ENCODE measurements at regions not wholly inside any gene's neighbourhood (a gene's known extent, or its start where the extent isn't known, plus 50 kb on each side); places are given as distances from the start of the nearest gene placed in this dataset.

DNA sequence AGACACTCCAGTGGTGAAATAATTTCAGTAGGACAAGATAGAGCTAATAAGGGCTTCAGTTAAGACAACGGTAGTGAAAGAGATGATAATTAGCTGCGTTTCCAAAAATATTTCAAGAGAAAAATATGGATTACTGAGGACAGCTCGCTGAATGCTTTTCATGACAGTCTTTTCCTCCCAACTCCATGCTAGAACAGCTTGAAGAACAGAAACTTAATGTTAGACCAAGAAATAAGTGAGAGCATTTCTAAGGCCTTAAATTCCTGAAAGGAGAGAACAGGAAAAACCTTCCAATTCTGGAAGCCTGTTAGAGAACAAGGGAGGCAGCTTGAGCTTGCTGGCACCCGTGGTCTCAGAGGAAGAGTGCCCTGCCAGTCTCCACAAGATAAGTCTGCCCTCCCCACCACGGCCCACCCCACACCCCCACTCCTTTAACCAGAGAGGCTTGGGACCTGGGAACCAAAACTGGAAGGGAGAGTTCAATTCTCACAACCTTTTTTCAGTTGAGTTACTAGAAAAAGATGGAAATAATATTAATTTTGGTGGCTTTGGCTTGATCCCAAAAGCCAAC, 1148.0 kb upstream of the CELF2 start:
- no peak for TF ChIP-seq CTCF (IDR thresholded peaks at IDR 0.05; ENCODE audit: borderline replicate concordance, insufficient read depth, low read depth, low read length)
- H3K4me3 ChIP-seq (ENCODE audit: low read depth, low read length) = no peak overlapping the region

DNA sequence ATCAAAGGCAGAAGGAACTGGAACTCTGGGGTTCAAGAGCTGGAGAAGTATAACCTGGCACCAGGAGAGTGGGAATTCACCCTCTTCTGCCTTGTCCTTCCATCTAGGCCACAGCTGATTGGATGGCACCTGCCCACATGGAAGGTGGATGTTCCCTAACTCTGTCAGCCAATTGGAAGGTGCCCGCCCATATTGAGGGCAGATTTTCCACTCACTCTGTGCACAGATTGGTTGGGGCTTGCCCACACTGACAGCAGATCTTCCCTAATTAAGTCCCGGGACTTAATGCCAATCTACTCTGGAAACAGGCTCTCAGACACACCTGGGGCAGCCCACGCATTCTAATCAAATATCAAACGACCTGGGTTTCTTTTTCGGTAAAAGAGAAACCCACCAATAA, 1142.3 kb upstream of the CELF2 start:
- no peak overlapping the region for H3K4me3 ChIP-seq (ENCODE audit: low read depth, low read length)
- TF ChIP-seq CTCF (IDR thresholded peaks at IDR 0.05; ENCODE audit: borderline replicate concordance, insufficient read depth, low read depth, low read length) = no peak

DNA sequence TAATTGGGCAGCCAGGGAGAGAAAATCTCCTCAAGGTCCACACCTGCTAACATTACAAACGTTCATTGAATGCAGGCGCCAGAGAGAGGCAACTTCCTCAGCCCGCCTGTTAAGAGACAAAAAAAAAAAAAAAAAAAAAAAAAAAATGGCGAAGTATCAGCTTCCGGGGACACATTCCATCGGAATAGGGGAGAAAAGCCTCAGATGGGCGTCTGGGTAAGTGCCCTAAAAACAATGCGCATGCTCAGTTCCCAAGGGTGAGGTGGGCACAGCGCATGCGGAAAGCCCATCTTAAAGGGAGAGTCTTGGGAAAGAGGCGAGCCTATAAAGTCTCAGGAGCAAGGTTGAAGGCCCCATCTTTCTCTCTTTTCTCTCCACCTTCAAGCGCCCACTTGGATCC, 1139.7 kb upstream of the CELF2 start:
- no peak for TF ChIP-seq CTCF (IDR thresholded peaks at IDR 0.05; ENCODE audit: borderline replicate concordance, insufficient read depth, low read depth, low read length)
- no peak overlapping the region for H3K4me3 ChIP-seq (ENCODE audit: low read depth, low read length)

DNA sequence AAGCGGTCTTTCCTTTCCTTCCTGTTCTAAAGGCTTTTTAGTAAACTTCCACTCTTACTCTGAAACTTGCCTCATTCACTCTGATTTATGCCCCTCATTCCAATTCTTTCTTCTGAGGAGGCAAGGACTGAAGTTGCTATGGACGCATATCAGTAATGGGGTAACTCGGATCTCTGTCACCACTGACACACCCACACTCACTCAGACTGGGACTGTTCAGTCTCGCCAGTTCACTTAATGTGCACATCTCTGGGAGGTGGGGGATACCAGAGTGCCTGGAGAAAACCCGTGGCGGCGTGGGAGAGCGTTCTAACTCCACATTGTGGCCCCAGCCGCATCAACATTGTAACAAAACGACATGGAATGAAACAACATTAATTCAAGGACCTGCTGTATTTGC, 1139.3 kb upstream of the CELF2 start:
- TF ChIP-seq CTCF (IDR thresholded peaks at IDR 0.05; ENCODE audit: borderline replicate concordance, insufficient read depth, low read depth, low read length) = no peak
- no peak overlapping the region for H3K4me3 ChIP-seq (ENCODE audit: low read depth, low read length)

GRCh38 chr10:9885761-9886160, 1131.9 kb upstream of the CELF2 start:
- no peak for TF ChIP-seq CTCF (IDR thresholded peaks at IDR 0.05; ENCODE audit: borderline replicate concordance, insufficient read depth, low read depth, low read length)
- no peak overlapping the region for H3K4me3 ChIP-seq (ENCODE audit: low read depth, low read length)

DNA sequence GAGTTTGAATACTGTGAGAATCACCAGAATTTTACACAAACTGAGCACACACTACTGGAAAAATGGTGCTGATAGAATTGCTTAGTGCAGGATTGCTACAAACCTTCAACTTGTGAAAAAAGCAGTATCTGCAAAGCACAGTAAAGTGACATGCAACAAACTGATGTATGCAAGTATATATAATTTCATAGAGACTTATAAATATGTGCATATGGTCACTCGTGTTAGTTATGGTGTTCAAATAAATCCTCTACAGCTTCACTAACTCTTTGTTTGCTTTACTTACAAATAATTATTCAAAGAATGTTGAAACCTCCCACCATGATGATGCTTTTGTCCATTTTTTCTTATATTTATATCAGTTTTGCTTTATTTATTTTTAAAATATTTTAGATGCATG, 1130.9 kb upstream of the CELF2 start:
- no peak for TF ChIP-seq CTCF (IDR thresholded peaks at IDR 0.05; ENCODE audit: borderline replicate concordance, insufficient read depth, low read depth, low read length)
- H3K4me3 ChIP-seq (ENCODE audit: low read depth, low read length) = no peak overlapping the region

GRCh38 chr10:9895453-9895852, 1122.2 kb upstream of the CELF2 start:
- no peak overlapping the region for H3K4me3 ChIP-seq (ENCODE audit: low read depth, low read length)
- no peak for TF ChIP-seq CTCF (IDR thresholded peaks at IDR 0.05; ENCODE audit: borderline replicate concordance, insufficient read depth, low read depth, low read length)

Measured in GM12875 (cell line).